GM12873 (cell line): ENCODE measurements at regions not wholly inside any gene's neighbourhood (a gene's known extent, or its start where the extent isn't known, plus 50 kb on each side); places are given as distances from the start of the nearest gene placed in this dataset.

Experiments
- CTCF ChIP-seq: IDR thresholded peaks from 2 replicates; pipeline ENCODE4 v1.5.1; 2012; ENCODE audit warnings: low read depth, mild to moderate bottlenecking, moderate library complexity, low read length, control low read depth; ENCODE audit not compliant: insufficient read depth; ENCODE audit errors: missing control alignments

GRCh38 chrX:138877746-138878145 lies 166.2 kb upstream of the FGF13 start:
- TF ChIP-seq CTCF: no peak

GRCh38 chrX:138875472-138875871 lies 164.0 kb upstream of the FGF13 start:
- TF ChIP-seq CTCF: no peak

GRCh38 chrX:138874271-138874935 lies 162.9 kb upstream of the FGF13 start:
- no peak for TF ChIP-seq CTCF

- TF ChIP-seq CTCF: no peak
These were observed 161.0 kb upstream of the FGF13 start for GRCh38 chrX:138872537-138872936.

- no peak for TF ChIP-seq CTCF
These were observed 160.2 kb upstream of the FGF13 start for GRCh38 chrX:138871739-138872138.

- TF ChIP-seq CTCF: no peak
These were observed 155.1 kb upstream of the FGF13 start for GRCh38 chrX:138866643-138867042.

- no peak for TF ChIP-seq CTCF
These were observed 153.7 kb upstream of the FGF13 start for GRCh38 chrX:138865093-138865649.
